Left colon (tissue), 2 donors: ENCODE measurements at regions not wholly inside any gene's neighbourhood (a gene's known extent, or its start where the extent isn't known, plus 50 kb on each side); places are given as distances from the start of the nearest gene placed in this dataset.

ENCODE experiments used
- ATAC-seq: fragments of 200-7000 bp; cut with Tn5 transposase; one replicate; pipeline ENCODE4 v1.9.1; 2020; ENCODE audit warnings: mild to moderate bottlenecking, moderate library complexity
- DNase-seq, 2 donors: peaks; one replicate each; pipeline ENCODE4 v3.0.0-alpha.2; 2020
- intact Hi-C, 2 donors: fragments of 100-400 bp; cut with DNase I in 1 of 2; cut with micrococcal nuclease in 1 of 2; formaldehyde crosslinking; loops; one replicate each; pipeline versions ENCODE4 v1.11.2 to v1.14.0; 2022; cut with DNase I, micrococcal nuclease
- donor health status: DM: no; HTN: no; CAD: no.
- donor health status: DM: yes; HTN: yes; CAD: no.

- intact Hi-C loops = no loop called here
- DNase-seq = no peak
- no peak for ATAC-seq
Observed at GRCh38 chr14:101368629-101369028, 192.7 kb upstream of the DIO3 start.

GRCh38 chr14:101369194-101369915 is 191.9 kb upstream of the DIO3 start:
- intact Hi-C loops = no loop called here
- DNase-seq (no peak), ATAC-seq (no peak)

GRCh38 chr14:101369916-101370592 is 191.2 kb upstream of the DIO3 start:
- intact Hi-C loops = no loop called here
- no peak for DNase-seq
- ATAC-seq = no peak

- DNase-seq (no peak), ATAC-seq (no peak)
- intact Hi-C loops = no loop called here
Observed at GRCh38 chr14:101370593-101371569, 190.4 kb upstream of the DIO3 start.

GRCh38 chr14:101371799-101372793 is 189.2 kb upstream of the DIO3 start:
- DNase-seq (no peak), ATAC-seq (no peak)
- intact Hi-C loops = no loop called here

GRCh38 chr14:101372894-101373620 is 188.2 kb upstream of the DIO3 start:
- no peak for ATAC-seq
- intact Hi-C loops = no loop called here
- no peak for DNase-seq

- intact Hi-C loops = no loop called here
- no peak for ATAC-seq
- DNase-seq = no peak
Observed at GRCh38 chr14:101373690-101374295, 187.5 kb upstream of the DIO3 start.

- DNase-seq (no peak), ATAC-seq (no peak)
- intact Hi-C loops = no loop called here
Observed at GRCh38 chr14:101374373-101375338, 186.6 kb upstream of the DIO3 start.

GRCh38 chr14:101377069-101377468 is 184.2 kb upstream of the DIO3 start:
- ATAC-seq (no peak), DNase-seq (no peak)
- intact Hi-C loops = no loop called here

GRCh38 chr14:101379842-101380241 is 181.5 kb upstream of the DIO3 start:
- intact Hi-C loops = no loop called here

GRCh38 chr14:101380512-101380911 is 180.8 kb upstream of the DIO3 start:
- DNase-seq (no peak), ATAC-seq (no peak)
- intact Hi-C loops = no loop called here

More at GRCh38 chr14:101379842-101380241, 181.5 kb upstream of the DIO3 start:
- ATAC-seq (no peak), DNase-seq (no peak)

GRCh38 chr14:101380940-101381339 is 180.4 kb upstream of the DIO3 start:
- ATAC-seq = no peak
- DNase-seq = no peak
- intact Hi-C loops = no loop called here

GRCh38 chr14:101383737-101384338 is 177.5 kb upstream of the DIO3 start:
- DNase-seq (no peak), ATAC-seq (no peak)
- intact Hi-C loops = no loop called here

GRCh38 chr14:101394374-101394773 is 166.9 kb upstream of the DIO3 start:
- intact Hi-C loops = no loop called here
- DNase-seq = no peak
- ATAC-seq = no peak

- DNase-seq (no peak), ATAC-seq (no peak)
- intact Hi-C loops = no loop called here
Observed at GRCh38 chr14:101395779-101396178, 165.5 kb upstream of the DIO3 start.

- intact Hi-C loops = no loop called here
- ATAC-seq (no peak), DNase-seq (no peak)
Observed at GRCh38 chr14:101397206-101397605, 164.1 kb upstream of the DIO3 start.
